ENCODE measurements at regions not wholly inside any gene's neighbourhood (a gene's known extent, or its start where the extent isn't known, plus 50 kb on each side); places are given as distances from the start of the nearest gene placed in this dataset.

GRCh38 chr4:11535333-11535732 lies 106.6 kb upstream of the HS3ST1 start:
- Histone ChIP-seq H3K9me3 (no peaks in the 10 kb centered on the region), H3K4me1 (no peaks in the 10 kb centered on the region), H3K36me3 (no peaks in the 10 kb centered on the region), H3K27me3 (no peaks in the 10 kb centered on the region), H3K4me3 (no peak overlapping the region), H3K27ac (no peak overlapping the region)
- ATAC-seq (ENCODE audit: low FRiP score in 2 of 2) = no peak
- TF ChIP-seq CTCF (IDR thresholded peaks at IDR 0.05) = no peak
- 86 to 88% methylated on average over 5 of the region's 5 CpGs for WGBS, 2 donors
- DNase-seq = no peak

- ATAC-seq (ENCODE audit: low FRiP score in 2 of 2) (no peak), DNase-seq (no peak)
- no peaks in the 10 kb centered on the region for H3K27me3 ChIP-seq
- H3K4me1 ChIP-seq = no peaks in the 10 kb centered on the region
- WGBS, 2 donors = 38 to 43% methylated on average over 2 of the region's 2 CpGs
- TF ChIP-seq POLR2A (IDR thresholded peaks at IDR 0.05) = no peak
- TF ChIP-seq EP300 (IDR thresholded peaks at IDR 0.05) = no peak
- TF ChIP-seq CTCF (IDR thresholded peaks at IDR 0.05) = no peak
- no peak overlapping the region for H3K4me3 ChIP-seq
- no peak overlapping the region for H3K27ac ChIP-seq
- no peaks in the 10 kb centered on the region for H3K36me3 ChIP-seq
- H3K9me3 ChIP-seq = no peaks in the 10 kb centered on the region
Observed at GRCh38 chr4:11534623-11535302, 106.1 kb upstream of the HS3ST1 start.

GRCh38 chr4:11532138-11532537 lies 103.4 kb upstream of the HS3ST1 start:
- ATAC-seq (ENCODE audit: low FRiP score in 2 of 2) = no peak
- H3K4me3 ChIP-seq = no peak overlapping the region
- H3K9me3 ChIP-seq = no peaks in the 10 kb centered on the region
- 50 to 93% methylated on average over 2 of the region's 2 CpGs for WGBS, 2 donors
- no peak overlapping the region for H3K27ac ChIP-seq
- H3K4me1 ChIP-seq = no peaks in the 10 kb centered on the region
- H3K36me3 ChIP-seq = no peaks in the 10 kb centered on the region
- no peak for DNase-seq
- H3K27me3 ChIP-seq = no peaks in the 10 kb centered on the region
- TF ChIP-seq EP300 (IDR thresholded peaks at IDR 0.05) = no peak
- TF ChIP-seq POLR2AphosphoS5 (IDR thresholded peaks at IDR 0.05) = no peak
- no peak for TF ChIP-seq CTCF (IDR thresholded peaks at IDR 0.05)
- TF ChIP-seq POLR2A (IDR thresholded peaks at IDR 0.05) = no peak

- Histone ChIP-seq H3K9me3 (no peaks in the 10 kb centered on the region), H3K27me3 (no peaks in the 10 kb centered on the region), H3K4me3 (no peak overlapping the region), H3K36me3 (no peaks in the 10 kb centered on the region), H3K27ac (no peak overlapping the region), H3K4me1 (no peaks in the 10 kb centered on the region)
- no peak for ATAC-seq (ENCODE audit: low FRiP score in 2 of 2)
- DNase-seq = no peak
- TF ChIP-seq POLR2A (IDR thresholded peaks at IDR 0.05) = no peak
- TF ChIP-seq EP300 (IDR thresholded peaks at IDR 0.05) = no peak
- no peak for TF ChIP-seq POLR2AphosphoS5 (IDR thresholded peaks at IDR 0.05)
- no peak for TF ChIP-seq CTCF (IDR thresholded peaks at IDR 0.05)
- 64 to 80% methylated on average over 9 of the region's 9 CpGs for WGBS, 2 donors
Observed at GRCh38 chr4:11529625-11530201, 101.0 kb upstream of the HS3ST1 start.

GRCh38 chr4:11525085-11525484 lies 96.4 kb upstream of the HS3ST1 start:
- DNase-seq (no peak), ATAC-seq (ENCODE audit: low FRiP score in 2 of 2) (no peak)
- H3K4me1 ChIP-seq = no peaks in the 10 kb centered on the region
- H3K9me3 ChIP-seq = no peaks in the 10 kb centered on the region
- no peak overlapping the region for H3K27ac ChIP-seq
- no peak overlapping the region for H3K4me3 ChIP-seq
- no peaks in the 10 kb centered on the region for H3K27me3 ChIP-seq
- WGBS, 2 donors = 90 to 93% methylated on average over 1 of the region's 1 CpG
- TF ChIP-seq CTCF (IDR thresholded peaks at IDR 0.05) = no peak
- TF ChIP-seq POLR2A (IDR thresholded peaks at IDR 0.05) = no peak
- TF ChIP-seq EP300 (IDR thresholded peaks at IDR 0.05) = no peak
- no peak for TF ChIP-seq POLR2AphosphoS5 (IDR thresholded peaks at IDR 0.05)
- no peaks in the 10 kb centered on the region for H3K36me3 ChIP-seq
